GM21528 (cell line): ENCODE measurements at regions not wholly inside any gene's neighbourhood (a gene's known extent, or its start where the extent isn't known, plus 50 kb on each side); places are given as distances from the start of the nearest gene placed in this dataset.

Source experiments
- ATAC-seq: cut with Tn5 transposase; IDR thresholded peaks from one replicate; pipeline ENCODE4 v1.9.1; 2021; ENCODE audit warnings: mild to moderate bottlenecking, moderate library complexity; ENCODE audit not compliant: unreplicated experiment, low FRiP score

- no peak for ATAC-seq
These were observed 86.1 kb upstream of the BZW1 start for GRCh38 chr2:200725596-200725995.

- ATAC-seq, result no peak
These were observed 83.1 kb upstream of the BZW1 start for GRCh38 chr2:200728630-200729029.

GRCh38 chr2:200730302-200730701, 81.4 kb upstream of the BZW1 start:
- no peak for ATAC-seq

- ATAC-seq, result no peak
These were observed 80.8 kb upstream of the BZW1 start for GRCh38 chr2:200730960-200731359.

GRCh38 chr2:200732866-200733265, 78.8 kb upstream of the BZW1 start:
- ATAC-seq, result no peak

GRCh38 chr2:200733713-200734198, 78.0 kb upstream of the BZW1 start:
- ATAC-seq, result no peak

- no peak for ATAC-seq
These were observed 76.6 kb upstream of the BZW1 start for GRCh38 chr2:200735061-200735460.

- ATAC-seq, result no peak
These were observed 75.0 kb upstream of the BZW1 start for GRCh38 chr2:200736646-200737274.

- no peak for ATAC-seq
These were observed 74.1 kb upstream of the BZW1 start for GRCh38 chr2:200737585-200737984.

GRCh38 chr2:200738590-200738989, 73.1 kb upstream of the BZW1 start:
- ATAC-seq, result no peak

GRCh38 chr2:200740907-200741306, 70.8 kb upstream of the BZW1 start:
- no peak for ATAC-seq

- ATAC-seq, result no peak
These were observed 70.1 kb upstream of the BZW1 start for GRCh38 chr2:200741468-200742202.

GRCh38 chr2:200742426-200742825, 69.3 kb upstream of the BZW1 start:
- ATAC-seq, result no peak

GRCh38 chr2:200743042-200743676, 68.6 kb upstream of the BZW1 start:
- ATAC-seq, result no peak

- ATAC-seq, result no peak
These were observed 67.5 kb upstream of the BZW1 start for GRCh38 chr2:200744201-200744602.

- no peak for ATAC-seq
These were observed 65.4 kb upstream of the BZW1 start for GRCh38 chr2:200746301-200746700.

- ATAC-seq, result no peak
These were observed 63.8 kb upstream of the BZW1 start for GRCh38 chr2:200747668-200748618.

- ATAC-seq, result no peak
These were observed 62.9 kb upstream of the BZW1 start for GRCh38 chr2:200748779-200749178.

- ATAC-seq, result no peak
These were observed 61.9 kb upstream of the BZW1 start for GRCh38 chr2:200749631-200750322.

GRCh38 chr2:200750323-200750910, 61.3 kb upstream of the BZW1 start:
- ATAC-seq, result no peak
